DLD1 (cell line): ENCODE measurements at regions not wholly inside any gene's neighbourhood (a gene's known extent, or its start where the extent isn't known, plus 50 kb on each side); places are given as distances from the start of the nearest gene placed in this dataset.
"Not testable (repeated sequence)": the region's sequence is repeated elsewhere in the genome, so short reads cannot be mapped to it uniquely, and the experiment has no call there.

Source experiments
- in situ Hi-C: cut with HindIII; loops from 2 replicates; pipeline ENCODE4 v1.10.0; 2017; ENCODE audit warnings: low sequenced_read_pairs

DNA sequence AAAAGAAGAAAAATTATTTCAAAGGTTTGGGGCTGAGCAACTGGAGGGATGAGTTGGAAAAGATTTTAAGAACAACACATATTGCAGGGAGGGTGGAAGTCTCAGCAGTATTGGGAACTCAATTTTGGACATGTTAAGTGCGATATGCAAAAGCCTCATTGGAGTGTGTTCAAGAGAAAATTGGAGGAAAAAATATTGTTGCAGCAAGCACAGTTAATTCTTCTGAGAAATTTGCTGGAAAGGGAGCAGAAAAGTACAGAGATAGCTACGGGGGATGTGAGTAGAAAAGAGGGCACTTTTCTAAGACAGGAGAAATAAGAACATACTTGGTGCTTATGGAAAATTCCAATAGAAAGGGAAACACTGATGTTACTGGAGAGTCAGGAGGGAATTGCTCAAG, 59.8 kb upstream of the MAGI2 start:
- in situ Hi-C loops = no loop called here

DNA sequence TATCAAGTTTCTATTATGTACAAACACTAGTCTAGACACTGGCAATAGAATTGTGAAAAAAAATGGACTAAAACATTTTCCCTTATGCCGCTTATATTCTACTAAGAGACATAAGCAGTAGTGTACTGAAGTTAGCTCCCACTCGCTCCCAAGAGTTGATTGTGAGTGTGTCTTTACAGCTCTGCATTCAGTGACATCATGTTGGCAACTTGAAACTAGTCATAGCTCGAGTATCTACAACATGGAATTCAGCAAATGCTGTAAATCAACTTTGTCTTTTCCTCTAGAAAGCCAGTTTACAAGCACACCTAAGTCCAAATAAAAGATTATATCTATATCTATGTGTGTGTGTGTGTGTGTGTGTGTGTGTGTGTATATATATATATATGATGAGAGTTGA, 58.8 kb upstream of the MAGI2 start:
- in situ Hi-C loops = no loop called here

DNA sequence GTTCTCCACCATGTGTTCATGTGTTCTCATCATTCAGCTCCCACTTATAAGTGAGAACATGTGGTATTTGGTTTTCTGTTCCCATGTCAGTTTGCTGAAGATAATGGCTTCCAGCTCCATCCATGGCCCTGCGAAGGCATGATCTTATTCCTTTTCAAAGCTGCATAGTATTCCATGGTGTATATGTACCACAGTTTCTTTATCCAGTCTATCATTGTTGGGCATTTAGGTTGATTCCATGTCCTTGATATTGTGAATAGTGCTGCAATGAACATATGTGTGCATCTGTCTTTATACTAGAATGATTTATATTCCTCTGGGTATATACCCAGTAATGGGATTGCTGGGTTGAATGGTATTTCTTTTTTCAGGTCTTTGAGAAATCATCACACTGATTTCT, 57.6 kb upstream of the MAGI2 start:
- in situ Hi-C loops = not testable (repeated sequence)

DNA sequence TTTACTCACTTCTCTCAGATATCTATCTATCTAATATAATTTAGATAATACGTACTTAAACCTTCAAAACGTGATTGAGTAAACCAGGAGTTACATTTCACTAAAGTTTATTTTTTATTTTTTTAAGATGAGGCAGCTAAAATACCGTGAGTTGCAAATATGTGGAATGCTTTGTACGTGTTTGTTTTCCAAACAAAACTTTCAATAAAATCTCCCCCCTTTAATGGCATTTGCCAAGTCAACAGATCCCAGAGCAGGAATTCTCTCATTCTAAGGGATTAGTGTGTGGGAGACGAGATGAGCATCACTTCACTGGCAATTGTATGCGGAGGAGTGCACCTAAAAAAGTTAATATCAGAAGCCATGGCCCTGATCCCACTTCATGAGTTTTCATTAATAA, 53.7 kb upstream of the MAGI2 start:
- in situ Hi-C loops = no loop called here

DNA sequence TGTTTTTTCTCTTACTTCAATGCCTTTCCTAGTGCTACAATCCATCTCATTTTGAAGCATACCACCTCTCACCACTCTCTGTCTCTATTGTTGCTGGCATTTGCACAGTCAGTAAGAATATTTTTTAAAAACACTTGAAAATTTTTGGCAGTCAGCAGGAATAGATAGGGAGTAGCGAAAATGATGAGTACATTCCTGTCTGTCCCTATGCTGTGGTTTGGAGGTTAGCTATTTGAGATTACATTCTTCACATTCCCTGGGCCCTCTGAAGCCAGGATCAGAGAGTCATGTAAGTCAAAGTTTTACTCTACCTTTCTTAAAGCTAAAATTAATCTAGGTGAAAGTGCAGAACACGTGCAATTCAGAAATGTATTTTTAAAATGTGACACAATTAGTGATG, 53.0 kb upstream of the MAGI2 start:
- in situ Hi-C loops = no loop called here

DNA sequence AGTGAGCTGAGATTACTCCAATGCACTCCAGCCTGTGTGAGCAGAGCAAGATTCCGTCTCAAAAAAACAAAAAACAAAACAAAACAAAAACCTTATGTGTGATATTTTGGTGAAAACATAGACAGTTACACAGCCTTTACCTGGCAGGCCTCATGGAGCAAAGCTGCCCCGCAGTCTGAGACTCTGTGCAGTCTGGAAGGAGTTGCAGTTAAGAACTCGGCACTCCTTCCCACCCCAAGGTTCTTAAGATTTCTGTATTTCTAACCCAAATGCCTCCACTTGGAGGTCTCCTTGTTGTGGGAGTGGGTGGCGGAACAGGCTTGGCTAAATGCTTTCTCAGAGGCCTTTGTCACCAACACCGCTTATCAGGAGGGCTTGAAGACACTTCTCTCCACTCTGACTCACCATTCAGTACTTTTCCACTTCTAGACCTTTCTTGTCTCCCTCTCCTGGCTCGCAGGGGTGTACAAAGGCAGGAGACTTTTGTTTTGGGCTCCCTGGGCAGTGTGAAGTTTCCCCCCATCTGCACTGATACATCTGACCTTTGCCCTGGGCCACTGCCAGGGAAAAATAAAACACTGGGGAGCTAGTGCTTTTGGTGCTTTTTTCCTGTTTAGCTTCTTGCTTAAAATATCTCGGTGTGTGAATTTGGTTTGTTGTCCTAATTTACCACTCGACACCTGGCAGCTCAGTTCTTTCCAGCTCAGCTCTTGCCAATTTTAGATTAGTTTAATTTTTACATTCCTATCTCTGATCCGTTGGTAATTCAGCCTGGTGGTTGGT, 51.3 kb upstream of the MAGI2 start:
- in situ Hi-C loops = no loop called here
